H9 (cell line): ENCODE measurements at regions not wholly inside any gene's neighbourhood (a gene's known extent, or its start where the extent isn't known, plus 50 kb on each side); places are given as distances from the start of the nearest gene placed in this dataset.

Experiments
- DNase-seq: peaks from one replicate; pipeline ENCODE4 v3.0.0-alpha.2; 2017
- H2AFZ ChIP-seq: one replicate; pipeline ENCODE4 v1.6.1; 2013; ENCODE audit warnings: mild to moderate bottlenecking, low read length, control low read depth, moderate library complexity
- H2AK5ac ChIP-seq: 2 replicates; pipeline ENCODE4 v1.6.1; 2013; ENCODE audit warnings: low read length, control low read depth, mixed read lengths; ENCODE audit not compliant: insufficient read length
- H2BK120ac ChIP-seq: one replicate; pipeline ENCODE4 v1.6.1; 2013; ENCODE audit warnings: low read depth, mild to moderate bottlenecking, low read length, control low read depth, inconsistent platforms; ENCODE audit not compliant: poor library complexity, severe bottlenecking
- H2BK12ac ChIP-seq: 2 replicates; pipeline ENCODE4 v1.6.1; 2013; ENCODE audit warnings: low read length, control low read depth, mixed read lengths, low read depth; ENCODE audit not compliant: insufficient read length
- H2BK15ac ChIP-seq: 2 replicates; pipeline ENCODE4 v1.6.1; 2013; ENCODE audit warnings: low read depth, low read length, control low read depth
- H2BK20ac ChIP-seq: one replicate; pipeline ENCODE4 v1.6.1; 2013; ENCODE audit warnings: low read depth, mild to moderate bottlenecking, low read length, control low read depth, inconsistent platforms; ENCODE audit not compliant: poor library complexity, severe bottlenecking
- H2BK5ac ChIP-seq: 2 replicates; pipeline ENCODE4 v1.6.1; 2013; ENCODE audit warnings: low read length, control low read depth, mixed read lengths; ENCODE audit not compliant: insufficient read length
- H3K14ac ChIP-seq: 2 replicates; pipeline ENCODE4 v1.6.1; 2013; ENCODE audit warnings: low read length, control low read depth; ENCODE audit not compliant: insufficient read depth
- H3K18ac ChIP-seq: 2 replicates; pipeline ENCODE4 v1.6.1; 2013; ENCODE audit warnings: low read depth, mild to moderate bottlenecking, mixed read lengths, low read length, control low read depth; ENCODE audit not compliant: insufficient read length
- H3K23ac ChIP-seq: 2 replicates; pipeline ENCODE4 v1.6.1; 2013; ENCODE audit warnings: low read length, control low read depth, mixed read lengths, low read depth; ENCODE audit not compliant: insufficient read length
- H3K23me2 ChIP-seq: 2 replicates; pipeline ENCODE4 v1.6.1; 2013; ENCODE audit warnings: low read depth, mild to moderate bottlenecking, mixed read lengths, low read length, control low read depth; ENCODE audit not compliant: insufficient read length, poor library complexity, severe bottlenecking
- H3K27ac ChIP-seq: 2 replicates; pipeline ENCODE4 v1.5.1; 2013; ENCODE audit warnings: low read length, control low read depth, mixed read lengths, low read depth; ENCODE audit not compliant: insufficient read length
- H3K27me3 ChIP-seq: 2 replicates; pipeline ENCODE4 v1.6.1; 2013; ENCODE audit warnings: low read length, control low read depth, inconsistent platforms; ENCODE audit not compliant: insufficient read depth
- H3K4ac ChIP-seq: 2 replicates; pipeline ENCODE4 v1.6.1; 2013; ENCODE audit warnings: low read depth, mild to moderate bottlenecking, control low read depth, inconsistent platforms, low read length, moderate library complexity
- H3K4me1 ChIP-seq: 2 replicates; pipeline ENCODE4 v1.6.1; 2013; ENCODE audit warnings: low read length, control low read depth, inconsistent platforms; ENCODE audit not compliant: insufficient read depth
- H3K4me2 ChIP-seq: 2 replicates; pipeline ENCODE4 v1.6.1; 2013; ENCODE audit warnings: low read length, control low read depth, mixed read lengths; ENCODE audit not compliant: insufficient read length, insufficient read depth
- H3K56ac ChIP-seq: 2 replicates; pipeline ENCODE4 v1.6.1; 2013; ENCODE audit warnings: low read depth, mild to moderate bottlenecking, mixed read lengths, low read length, control low read depth; ENCODE audit not compliant: insufficient read length
- H3K79me1 ChIP-seq: 2 replicates; pipeline ENCODE4 v1.6.1; 2013; ENCODE audit warnings: low read depth, mild to moderate bottlenecking, moderate library complexity, low read length, control low read depth, inconsistent platforms; ENCODE audit not compliant: insufficient read depth, poor library complexity, severe bottlenecking
- H3K79me2 ChIP-seq: 2 replicates; pipeline ENCODE4 v1.6.1; 2013; ENCODE audit warnings: low read length, control low read depth, inconsistent platforms; ENCODE audit not compliant: insufficient read depth
- H3K9ac ChIP-seq: 2 replicates; pipeline ENCODE4 v1.6.1; 2013; ENCODE audit warnings: low read length, control low read depth, mixed read lengths; ENCODE audit not compliant: insufficient read length; ENCODE audit errors: extremely low read depth
- H3K9me3 ChIP-seq: one replicate; pipeline ENCODE4 v1.6.1; 2013; ENCODE audit warnings: low read depth, low read length, inconsistent platforms; ENCODE audit not compliant: control insufficient read depth
- H3T11ph ChIP-seq: one replicate; pipeline ENCODE4 v1.6.1; 2013; ENCODE audit warnings: mild to moderate bottlenecking, low read length, control low read depth, inconsistent platforms
- H4K20me1 ChIP-seq: one replicate; pipeline ENCODE4 v1.6.1; 2013; ENCODE audit not compliant: control insufficient read depth, insufficient read length, insufficient read depth
- H4K5ac ChIP-seq: 2 replicates; pipeline ENCODE4 v1.6.1; 2013; ENCODE audit warnings: low read depth, mild to moderate bottlenecking, mixed read lengths, low read length, control low read depth; ENCODE audit not compliant: insufficient read length
- H4K8ac ChIP-seq: replicated peaks from 2 replicates; pipeline ENCODE4 v1.6.1; 2013; ENCODE audit warnings: low read length, control low read depth, mixed read lengths, low read depth; ENCODE audit not compliant: insufficient read length
- H4K91ac ChIP-seq: 2 replicates; pipeline ENCODE4 v1.6.1; 2013; ENCODE audit warnings: low read depth, mild to moderate bottlenecking, moderate library complexity, mixed read lengths, low read length, control low read depth; ENCODE audit not compliant: insufficient read length
- H3K27ac Mint-ChIP-seq, 3 experiments: 2 replicates in 2 of 3; 3 replicates in 1 of 3; pipeline ENCODE4 v1.8.0; 2020 to 2021; ENCODE audit warnings: mixed read lengths in 3 of 3, mild to moderate bottlenecking in 1 of 3, moderate library complexity in 1 of 3
- H3K27me3 Mint-ChIP-seq: 2 replicates; pipeline ENCODE4 v1.8.0; 2021; ENCODE audit warnings: low read depth, mild to moderate bottlenecking, moderate library complexity, mixed read lengths
- H3K36me3 Mint-ChIP-seq, 3 experiments: 2 replicates in 2 of 3; 3 replicates in 1 of 3; pipeline ENCODE4 v1.8.0; 2020 to 2021; ENCODE audit warnings: low read depth in 3 of 3, mixed read lengths in 3 of 3; ENCODE audit not compliant: insufficient read depth in 1 of 3
- H3K4me1 Mint-ChIP-seq, 2 experiments: 2 replicates each; pipeline ENCODE4 v1.8.0; 2020; ENCODE audit warnings: mixed read lengths in 2 of 2
- H3K4me3 Mint-ChIP-seq, 2 experiments: 2 replicates in 1 of 2; 3 replicates in 1 of 2; pipeline ENCODE4 v1.8.0; 2020 to 2021; ENCODE audit warnings: mild to moderate bottlenecking in 2 of 2, mixed read lengths in 2 of 2, moderate library complexity in 1 of 2
- H3K9me3 Mint-ChIP-seq, 2 experiments: 2 replicates in 1 of 2; 3 replicates in 1 of 2; pipeline ENCODE4 v1.8.0; 2020; ENCODE audit warnings: mild to moderate bottlenecking in 2 of 2, mixed read lengths in 2 of 2, moderate library complexity in 1 of 2
- WGBS: extraction: QIAGEN DNeasy Blood & Tissue Kit; methylation state at CpG from one replicate; pipeline ENCODE4 v1.1.7; 2013; ENCODE audit warnings: missing lambda C conversion rate, low lambda C conversion rate, mixed read lengths; ENCODE audit not compliant: insufficient read length; ENCODE audit errors: extremely low coverage; 5-methylcytosine and 5-hydroxymethylcytosine counted together
- TF ChIP-seq, protein P1 (sequence below): fragments of 200-600 bp; sonication (generic); conservative IDR thresholded peaks from 3 replicates; pipeline ENCODE4 v1.8.0; 2021; ENCODE audit warnings: antibody characterized with exemption, mild to moderate bottlenecking

DNA sequence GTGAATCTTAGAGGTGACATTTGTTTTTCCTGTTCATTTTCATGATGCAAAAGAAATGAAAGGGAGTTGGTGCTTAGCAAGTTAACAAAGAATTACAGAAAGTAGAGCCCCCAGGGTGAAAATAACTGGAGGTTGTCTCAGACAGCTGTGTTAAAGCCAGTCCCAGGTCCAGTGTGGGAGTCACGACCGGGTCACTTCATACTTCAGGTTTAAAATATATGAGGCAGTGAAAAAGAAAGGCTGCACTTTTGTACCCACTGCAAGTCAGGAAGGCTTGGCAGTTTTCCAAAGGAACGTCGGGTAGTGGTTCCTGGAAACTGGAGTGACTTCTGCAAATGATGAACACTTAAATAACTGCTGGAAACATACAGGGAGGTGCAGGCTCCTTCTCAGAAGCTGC, 91.5 kb upstream of the THBS2 start:
- H3K9me3 ChIP-seq, result no peaks in the 10 kb centered on the region
- peaks cover 2% of the 10 kb centered on the region for H3K23me2 ChIP-seq
- no peak overlapping the region for H4K91ac ChIP-seq
- TF ChIP-seq, protein P1, sequence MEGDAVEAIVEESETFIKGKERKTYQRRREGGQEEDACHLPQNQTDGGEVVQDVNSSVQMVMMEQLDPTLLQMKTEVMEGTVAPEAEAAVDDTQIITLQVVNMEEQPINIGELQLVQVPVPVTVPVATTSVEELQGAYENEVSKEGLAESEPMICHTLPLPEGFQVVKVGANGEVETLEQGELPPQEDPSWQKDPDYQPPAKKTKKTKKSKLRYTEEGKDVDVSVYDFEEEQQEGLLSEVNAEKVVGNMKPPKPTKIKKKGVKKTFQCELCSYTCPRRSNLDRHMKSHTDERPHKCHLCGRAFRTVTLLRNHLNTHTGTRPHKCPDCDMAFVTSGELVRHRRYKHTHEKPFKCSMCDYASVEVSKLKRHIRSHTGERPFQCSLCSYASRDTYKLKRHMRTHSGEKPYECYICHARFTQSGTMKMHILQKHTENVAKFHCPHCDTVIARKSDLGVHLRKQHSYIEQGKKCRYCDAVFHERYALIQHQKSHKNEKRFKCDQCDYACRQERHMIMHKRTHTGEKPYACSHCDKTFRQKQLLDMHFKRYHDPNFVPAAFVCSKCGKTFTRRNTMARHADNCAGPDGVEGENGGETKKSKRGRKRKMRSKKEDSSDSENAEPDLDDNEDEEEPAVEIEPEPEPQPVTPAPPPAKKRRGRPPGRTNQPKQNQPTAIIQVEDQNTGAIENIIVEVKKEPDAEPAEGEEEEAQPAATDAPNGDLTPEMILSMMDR, result no peak
- no peak for DNase-seq
- no peaks in the 10 kb centered on the region for H4K20me1 ChIP-seq
- no peak overlapping the region for H3K14ac ChIP-seq
- H3K23ac ChIP-seq, result no peak overlapping the region
- no peak overlapping the region for H4K8ac ChIP-seq
- H3T11ph ChIP-seq, result no peak overlapping the region
- H3K4me2 ChIP-seq, result no peak overlapping the region
- H2BK12ac ChIP-seq, result no peak overlapping the region
- no peak overlapping the region for H4K5ac ChIP-seq
- H3K4me3 Mint-ChIP-seq, result no peak overlapping the region
- no peak overlapping the region for H3K18ac ChIP-seq
- H2BK120ac ChIP-seq, result no peak overlapping the region
- no peak overlapping the region for H2AK5ac ChIP-seq
- peaks cover 5 to 7% of the 10 kb centered on the region in 2 experiments; a peak in 3 of 5 replicates for H3K9me3 Mint-ChIP-seq
- no peak overlapping the region for H3K27ac ChIP-seq
- H3K4me1 ChIP-seq, result no peaks in the 10 kb centered on the region
- no peak overlapping the region for H3K4ac ChIP-seq
- no peaks in the 10 kb centered on the region for H3K27me3 ChIP-seq
- no peak overlapping the region for H2BK20ac ChIP-seq
- no peak overlapping the region for H3K56ac ChIP-seq
- H3K9ac ChIP-seq, result no peak overlapping the region
- H3K36me3 Mint-ChIP-seq, result 0 out of 7 replicates have a peak, but pooled peaks cover 0 to 4% (median 0%) of the 10 kb centered on the region in 3 experiments
- no peak overlapping the region for H2AFZ ChIP-seq
- no peak overlapping the region for H2BK15ac ChIP-seq
- H3K79me1 ChIP-seq, result no peaks in the 10 kb centered on the region
- no CpG with 5 or more reads among the region's 4 CpGs for WGBS
- H2BK5ac ChIP-seq, result no peak overlapping the region
- no peaks in the 10 kb centered on the region for H3K79me2 ChIP-seq
- no peak overlapping the region for H3K27ac Mint-ChIP-seq
- H3K27me3 Mint-ChIP-seq, result peaks cover 5% of the 10 kb centered on the region; the same call in 1 of the 2 replicates
- H3K4me1 Mint-ChIP-seq, result peaks cover 0 to 4% of the 10 kb centered on the region in 2 experiments; a peak in 1 of 4 replicates
